ENCODE measurements at regions not wholly inside any gene's neighbourhood (a gene's known extent, or its start where the extent isn't known, plus 50 kb on each side); places are given as distances from the start of the nearest gene placed in this dataset.

DNA sequence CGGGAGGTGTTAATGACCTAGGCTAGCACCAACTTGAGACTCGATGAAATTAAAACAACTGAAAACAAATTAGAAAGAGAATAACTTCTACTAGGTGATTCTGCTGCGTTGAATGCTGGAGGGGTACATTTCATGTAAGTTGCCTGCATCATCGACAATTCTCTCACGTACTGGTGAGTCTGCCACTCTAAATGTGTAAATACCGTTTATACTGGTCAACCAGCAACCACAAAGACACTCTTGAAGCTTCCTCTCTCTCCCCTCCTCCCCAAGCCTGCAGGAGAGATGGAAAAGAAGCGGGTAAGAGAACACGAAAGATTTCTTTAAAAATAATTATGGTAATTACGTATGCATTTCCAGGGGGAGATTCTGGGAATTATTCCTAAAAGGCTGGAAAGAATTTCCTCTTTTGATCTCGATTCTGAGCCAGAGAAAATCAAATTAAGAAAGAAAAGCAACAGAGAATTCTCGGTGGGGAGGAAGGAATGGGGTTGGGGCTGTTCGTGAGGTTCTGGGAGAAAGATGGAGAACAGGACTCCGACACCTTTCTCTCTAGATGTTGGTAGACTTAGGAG is 68.6 kb upstream of the MRTFB start:
- peaks cover 10% of the 10 kb centered on the region for H3K4me1 Mint-ChIP-seq (ENCODE audit: low read depth, unreplicated experiment)

DNA sequence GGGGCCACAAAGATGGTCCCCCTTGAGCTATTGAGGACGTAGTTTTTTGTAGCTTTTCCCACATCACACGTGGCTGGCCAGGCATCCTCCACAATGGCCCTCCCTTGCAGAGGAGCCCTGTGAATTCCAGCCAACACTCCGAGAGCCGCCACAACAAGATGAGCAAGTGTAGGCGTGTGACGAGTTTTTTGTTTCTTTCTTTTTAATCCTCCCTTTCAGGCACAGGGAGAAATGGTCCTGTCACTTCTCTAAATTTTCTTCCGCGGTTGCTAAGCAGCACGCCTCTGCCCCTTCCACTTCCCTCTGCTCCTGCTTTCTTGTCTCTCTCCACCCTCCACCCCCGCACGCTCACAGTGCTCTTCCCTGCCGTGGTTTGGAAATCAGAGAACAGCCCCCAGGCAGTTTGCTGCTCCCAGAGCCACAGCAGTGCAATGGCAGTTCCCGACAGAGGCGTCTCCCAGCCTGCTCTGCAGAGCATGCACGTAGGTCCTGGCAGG is 68.0 kb upstream of the MRTFB start:
- peak; percentile 69 for DNase-seq
- Mint-ChIP-seq H3K27me3 (ENCODE audit: unreplicated experiment) (peaks cover 3% of the 10 kb centered on the region), H3K4me1 (ENCODE audit: low read depth, unreplicated experiment) (peaks cover 10% of the 10 kb centered on the region), H3K9me3 (ENCODE audit: unreplicated experiment) (peaks cover 3% of the 10 kb centered on the region), H3K4me3 (ENCODE audit: unreplicated experiment) (peak overlapping the region; percentile 44), H3K36me3 (ENCODE audit: unreplicated experiment) (no peaks in the 10 kb centered on the region), H3K27ac (ENCODE audit: unreplicated experiment) (no peak overlapping the region)
- TF ChIP-seq, protein P1, sequence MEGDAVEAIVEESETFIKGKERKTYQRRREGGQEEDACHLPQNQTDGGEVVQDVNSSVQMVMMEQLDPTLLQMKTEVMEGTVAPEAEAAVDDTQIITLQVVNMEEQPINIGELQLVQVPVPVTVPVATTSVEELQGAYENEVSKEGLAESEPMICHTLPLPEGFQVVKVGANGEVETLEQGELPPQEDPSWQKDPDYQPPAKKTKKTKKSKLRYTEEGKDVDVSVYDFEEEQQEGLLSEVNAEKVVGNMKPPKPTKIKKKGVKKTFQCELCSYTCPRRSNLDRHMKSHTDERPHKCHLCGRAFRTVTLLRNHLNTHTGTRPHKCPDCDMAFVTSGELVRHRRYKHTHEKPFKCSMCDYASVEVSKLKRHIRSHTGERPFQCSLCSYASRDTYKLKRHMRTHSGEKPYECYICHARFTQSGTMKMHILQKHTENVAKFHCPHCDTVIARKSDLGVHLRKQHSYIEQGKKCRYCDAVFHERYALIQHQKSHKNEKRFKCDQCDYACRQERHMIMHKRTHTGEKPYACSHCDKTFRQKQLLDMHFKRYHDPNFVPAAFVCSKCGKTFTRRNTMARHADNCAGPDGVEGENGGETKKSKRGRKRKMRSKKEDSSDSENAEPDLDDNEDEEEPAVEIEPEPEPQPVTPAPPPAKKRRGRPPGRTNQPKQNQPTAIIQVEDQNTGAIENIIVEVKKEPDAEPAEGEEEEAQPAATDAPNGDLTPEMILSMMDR (IDR thresholded peaks at IDR 0.05; ENCODE audit: partially characterized antibody, unreplicated experiment): no peak

More for the DNA sequence above, 68.6 kb upstream of the MRTFB start:
- TF ChIP-seq, protein P1 (IDR thresholded peaks at IDR 0.05; ENCODE audit: partially characterized antibody, unreplicated experiment): no peak
- DNase-seq: no peak
- Mint-ChIP-seq H3K27ac (ENCODE audit: unreplicated experiment) (no peak overlapping the region), H3K9me3 (ENCODE audit: unreplicated experiment) (peaks cover 3% of the 10 kb centered on the region), H3K36me3 (ENCODE audit: unreplicated experiment) (no peaks in the 10 kb centered on the region), H3K4me3 (ENCODE audit: unreplicated experiment) (peak overlapping the region; percentile 58), H3K27me3 (ENCODE audit: unreplicated experiment) (peaks cover 3% of the 10 kb centered on the region)

DNA sequence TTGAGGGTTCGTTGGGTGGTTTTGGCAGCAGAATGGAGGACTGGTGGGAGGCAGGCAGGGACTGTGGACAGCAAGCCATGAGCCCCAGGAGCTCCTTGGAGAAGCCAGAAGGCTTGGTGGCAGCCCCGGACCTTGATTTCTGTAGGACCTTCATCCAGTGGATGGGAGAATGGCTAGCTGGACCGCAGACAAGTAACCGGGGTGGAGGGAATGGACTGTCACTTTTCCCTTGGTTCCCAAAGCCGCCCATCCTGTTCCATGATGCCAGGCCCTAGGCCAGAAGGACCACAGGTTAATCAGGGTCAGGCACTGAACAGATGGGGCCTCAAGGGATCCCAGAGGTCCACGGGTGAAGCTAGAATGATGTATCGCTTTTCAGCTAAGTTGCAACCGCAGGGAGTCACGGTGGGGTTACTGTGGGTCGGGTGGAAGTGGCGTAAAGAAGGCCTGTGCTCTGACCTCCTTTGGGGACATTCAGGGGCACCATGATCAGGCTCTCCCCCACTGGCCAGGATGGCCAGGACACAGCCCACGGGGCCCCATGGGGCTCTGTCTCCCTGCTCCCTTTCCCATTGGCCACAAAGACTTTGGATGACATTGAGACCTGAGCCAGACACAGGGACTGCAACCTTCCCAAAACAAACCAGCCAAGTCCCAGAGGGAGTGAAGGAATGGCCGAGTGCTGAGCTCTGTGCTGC is 66.9 kb upstream of the MRTFB start:
- peaks cover 10% of the 10 kb centered on the region for H3K4me1 Mint-ChIP-seq (ENCODE audit: low read depth, unreplicated experiment)
- H3K9me3 Mint-ChIP-seq (ENCODE audit: unreplicated experiment): peaks cover 3% of the 10 kb centered on the region
- no peaks in the 10 kb centered on the region for H3K36me3 Mint-ChIP-seq (ENCODE audit: unreplicated experiment)
- no peak overlapping the region for H3K27ac Mint-ChIP-seq (ENCODE audit: unreplicated experiment)
- peaks cover 3% of the 10 kb centered on the region for H3K27me3 Mint-ChIP-seq (ENCODE audit: unreplicated experiment)
- TF ChIP-seq, protein P1 (IDR thresholded peaks at IDR 0.05; ENCODE audit: partially characterized antibody, unreplicated experiment): no peak
- H3K4me3 Mint-ChIP-seq (ENCODE audit: unreplicated experiment): no peak overlapping the region
- DNase-seq: no peak

DNA sequence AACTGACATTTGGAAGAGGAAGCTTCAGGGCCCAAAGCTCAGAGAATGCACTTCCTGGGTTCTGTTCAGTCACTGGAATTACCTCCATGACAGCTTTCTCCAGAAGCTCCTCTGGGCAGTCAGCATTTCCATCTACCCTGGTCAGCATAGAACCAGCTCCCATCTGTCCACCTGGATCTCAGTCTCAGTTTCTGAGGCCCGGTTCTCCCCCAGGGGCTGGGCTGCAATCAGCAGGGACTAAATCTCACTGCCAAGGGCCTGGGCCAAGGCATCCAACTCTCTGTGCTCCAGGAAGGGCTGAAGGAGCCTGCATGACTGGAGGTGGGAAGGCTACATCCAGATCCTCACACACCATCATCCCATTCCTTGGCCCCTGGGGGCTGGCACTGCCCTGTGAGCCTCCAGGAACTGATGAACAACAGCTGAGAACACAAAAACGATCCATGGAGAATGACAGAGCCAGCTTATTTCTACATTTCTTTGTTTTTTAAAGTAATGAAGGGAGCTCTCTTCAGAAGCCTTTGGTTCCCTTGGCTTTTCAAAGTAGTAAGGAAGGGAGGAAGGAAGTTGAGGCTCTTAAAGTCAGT is 66.3 kb upstream of the MRTFB start:
- peaks cover 3% of the 10 kb centered on the region for H3K9me3 Mint-ChIP-seq (ENCODE audit: unreplicated experiment)
- no peak overlapping the region for H3K27ac Mint-ChIP-seq (ENCODE audit: unreplicated experiment)
- H3K4me1 Mint-ChIP-seq (ENCODE audit: low read depth, unreplicated experiment): peaks cover 10% of the 10 kb centered on the region

More for the DNA sequence above, 66.3 kb upstream of the MRTFB start:
- TF ChIP-seq, protein P1 (IDR thresholded peaks at IDR 0.05; ENCODE audit: partially characterized antibody, unreplicated experiment): no peak
- Mint-ChIP-seq H3K36me3 (ENCODE audit: unreplicated experiment) (no peaks in the 10 kb centered on the region), H3K27me3 (ENCODE audit: unreplicated experiment) (peaks cover 3% of the 10 kb centered on the region), H3K4me3 (ENCODE audit: unreplicated experiment) (no peak overlapping the region)
- no peak for DNase-seq

All from glutamatergic neuron (in vitro differentiated cells).